Activated CD4-positive, alpha-beta T cell treated with anti-CD3 and anti-CD28 coated beads, Interleukin-10, Interleukin-2, amounts not matched to agents 100 ng/mL and 50 ng/mL, durations not matched to agents 16 hours and 8 hours (primary cell): ENCODE measurements at regions not wholly inside any gene's neighbourhood (a gene's known extent, or its start where the extent isn't known, plus 50 kb on each side); places are given as distances from the start of the nearest gene placed in this dataset.
A peak's percentile ranks its signal among the peaks of the same experiment; 100 is the strongest.
"Not testable (repeated sequence)": the region's sequence is repeated elsewhere in the genome, so short reads cannot be mapped to it uniquely, and the experiment has no call there.

Source experiments
- DNase-seq: peaks from one replicate; pipeline ENCODE4 v3.0.0-alpha.2; 2020

- no peak for DNase-seq
Observed at GRCh38 chr11:69934861-69935494, 115.8 kb upstream of the FGF3 start.

GRCh38 chr11:69935941-69936505 lies 116.8 kb upstream of the FGF3 start:
- DNase-seq = no peak

GRCh38 chr11:69936771-69937170 lies 117.6 kb upstream of the FGF3 start:
- no peak for DNase-seq

- DNase-seq = no peak
Observed at GRCh38 chr11:69938206-69938605, 119.0 kb upstream of the FGF3 start.

- DNase-seq = no peak
Observed at GRCh38 chr11:69939551-69940245, 120.5 kb upstream of the FGF3 start.

GRCh38 chr11:69940246-69940610 lies 121.0 kb upstream of the FGF3 start:
- DNase-seq = no peak

GRCh38 chr11:69941546-69942332 lies 122.5 kb upstream of the FGF3 start:
- DNase-seq = no peak

- no peak for DNase-seq
Observed at GRCh38 chr11:69942333-69942820, 123.2 kb upstream of the FGF3 start.

- no peak for DNase-seq
Observed at GRCh38 chr11:69943066-69943465, 123.8 kb upstream of the FGF3 start.

GRCh38 chr11:69943506-69943905 lies 124.3 kb upstream of the FGF3 start:
- no peak for DNase-seq

- DNase-seq = no peak
Observed at GRCh38 chr11:69944146-69944795, 125.1 kb upstream of the FGF3 start.

- DNase-seq = no peak
Observed at GRCh38 chr11:69945157-69945556, 125.9 kb upstream of the FGF3 start.

GRCh38 chr11:69947059-69947792 lies 128.0 kb upstream of the FGF3 start:
- DNase-seq = no peak

- no peak for DNase-seq
Observed at GRCh38 chr11:69947793-69948255, 128.6 kb upstream of the FGF3 start.

GRCh38 chr11:69948256-69949141 lies 129.3 kb upstream of the FGF3 start:
- DNase-seq = no peak

- DNase-seq = no peak
Observed at GRCh38 chr11:69949327-69949726, 128.8 kb upstream of the ANO1 start.

GRCh38 chr11:69950120-69950519 lies 128.0 kb upstream of the ANO1 start:
- peak; percentile 34 for DNase-seq

GRCh38 chr11:69950621-69951020 lies 127.5 kb upstream of the ANO1 start:
- no peak for DNase-seq

- no peak for DNase-seq
Observed at GRCh38 chr11:69951821-69952220, 126.3 kb upstream of the ANO1 start.

- DNase-seq = not testable (repeated sequence)
Observed at GRCh38 chr11:69952229-69952975, 125.7 kb upstream of the ANO1 start.
